ENCODE measurements at regions not wholly inside any gene's neighbourhood (a gene's known extent, or its start where the extent isn't known, plus 50 kb on each side); places are given as distances from the start of the nearest gene placed in this dataset.

GRCh38 chr4:185924458-185925044 lies 112.6 kb upstream of the SORBS2 start:
- no peak overlapping the region for H3K4me3 ChIP-seq (ENCODE audit: low read depth, low read length)
- DNase-seq (ENCODE audit: low read depth): no peak
- TF ChIP-seq CTCF (IDR thresholded peaks at IDR 0.05; ENCODE audit: low read depth, low read length) (no peak), POLR2A (IDR thresholded peaks at IDR 0.05; ENCODE audit: extremely low read depth, insufficient read length) (no peak), MAX (IDR thresholded peaks at IDR 0.05; ENCODE audit: low read depth, low read length) (no peak), MYC (IDR thresholded peaks at IDR 0.05; ENCODE audit: low read depth, low read length) (no peak)

GRCh38 chr4:185925910-185926360 lies 113.9 kb upstream of the SORBS2 start:
- no peak overlapping the region for H3K4me3 ChIP-seq (ENCODE audit: low read depth, low read length)
- no peak for DNase-seq (ENCODE audit: low read depth)
- TF ChIP-seq MYC (IDR thresholded peaks at IDR 0.05; ENCODE audit: low read depth, low read length) (no peak), CTCF (IDR thresholded peaks at IDR 0.05; ENCODE audit: low read depth, low read length) (no peak), MAX (IDR thresholded peaks at IDR 0.05; ENCODE audit: low read depth, low read length) (no peak), POLR2A (IDR thresholded peaks at IDR 0.05; ENCODE audit: extremely low read depth, insufficient read length) (no peak)

- TF ChIP-seq POLR2A (IDR thresholded peaks at IDR 0.05; ENCODE audit: extremely low read depth, insufficient read length) (no peak), CTCF (IDR thresholded peaks at IDR 0.05; ENCODE audit: low read depth, low read length) (no peak), MAX (IDR thresholded peaks at IDR 0.05; ENCODE audit: low read depth, low read length) (no peak), MYC (IDR thresholded peaks at IDR 0.05; ENCODE audit: low read depth, low read length) (no peak)
- no peak for DNase-seq (ENCODE audit: low read depth)
- no peak overlapping the region for H3K4me3 ChIP-seq (ENCODE audit: low read depth, low read length)
These were observed 119.4 kb upstream of the SORBS2 start for GRCh38 chr4:185931375-185931774.

- H3K4me3 ChIP-seq (ENCODE audit: low read depth, low read length): no peak overlapping the region
- no peak for TF ChIP-seq MAX (IDR thresholded peaks at IDR 0.05; ENCODE audit: low read depth, low read length)
- TF ChIP-seq MYC (IDR thresholded peaks at IDR 0.05; ENCODE audit: low read depth, low read length): no peak
- no peak for TF ChIP-seq CTCF (IDR thresholded peaks at IDR 0.05; ENCODE audit: low read depth, low read length)
- no peak for TF ChIP-seq POLR2A (IDR thresholded peaks at IDR 0.05; ENCODE audit: extremely low read depth, insufficient read length)
- no peak for DNase-seq (ENCODE audit: low read depth)
These were observed 120.0 kb upstream of the SORBS2 start for GRCh38 chr4:185931986-185932385.

- no peak for DNase-seq (ENCODE audit: low read depth)
- TF ChIP-seq MAX (IDR thresholded peaks at IDR 0.05; ENCODE audit: low read depth, low read length) (no peak), MYC (IDR thresholded peaks at IDR 0.05; ENCODE audit: low read depth, low read length) (no peak), POLR2A (IDR thresholded peaks at IDR 0.05; ENCODE audit: extremely low read depth, insufficient read length) (no peak), CTCF (IDR thresholded peaks at IDR 0.05; ENCODE audit: low read depth, low read length) (no peak)
- H3K4me3 ChIP-seq (ENCODE audit: low read depth, low read length): no peak overlapping the region
These were observed 120.5 kb upstream of the SORBS2 start for GRCh38 chr4:185932491-185932890.

All from NB4 (cell line).